GM10248 (cell line): ENCODE measurements at regions not wholly inside any gene's neighbourhood (a gene's known extent, or its start where the extent isn't known, plus 50 kb on each side); places are given as distances from the start of the nearest gene placed in this dataset.

Source experiments
- CTCF ChIA-PET: fragments of 300-600 bp; sonication (Branson Sonifier 250); formaldehyde crosslinking; extraction: SDS; loops from one replicate; lab custom pipeline; 2021; ENCODE audit warnings: antibody characterized with exemption; lab: Yijun Ruan, JAX
- POLR2A ChIA-PET: fragments of 350-650 bp; sonication (Branson Sonifier 250); formaldehyde crosslinking; extraction: SDS; loops from one replicate; lab custom pipeline; 2020; ENCODE audit warnings: antibody characterized with exemption; lab: Yijun Ruan, JAX
- DNase-seq: peaks from one replicate; pipeline ENCODE4 v3.0.0; 2012; ENCODE audit errors: extremely low spot score
- TF ChIP-seq, protein P1 (sequence below): IDR thresholded peaks from 2 replicates; pipeline ENCODE4 v1.5.1; 2012; ENCODE audit warnings: mild to moderate bottlenecking, low read depth; ENCODE audit errors: extremely low read depth, missing control alignments, control extremely low read depth

GRCh38 chr2:45218297-45218696, 209.0 kb upstream of the SIX2 start:
- CTCF ChIA-PET: no interaction called here
- POLR2A ChIA-PET: no interaction called here
- DNase-seq: no peak
- TF ChIP-seq, protein P1, sequence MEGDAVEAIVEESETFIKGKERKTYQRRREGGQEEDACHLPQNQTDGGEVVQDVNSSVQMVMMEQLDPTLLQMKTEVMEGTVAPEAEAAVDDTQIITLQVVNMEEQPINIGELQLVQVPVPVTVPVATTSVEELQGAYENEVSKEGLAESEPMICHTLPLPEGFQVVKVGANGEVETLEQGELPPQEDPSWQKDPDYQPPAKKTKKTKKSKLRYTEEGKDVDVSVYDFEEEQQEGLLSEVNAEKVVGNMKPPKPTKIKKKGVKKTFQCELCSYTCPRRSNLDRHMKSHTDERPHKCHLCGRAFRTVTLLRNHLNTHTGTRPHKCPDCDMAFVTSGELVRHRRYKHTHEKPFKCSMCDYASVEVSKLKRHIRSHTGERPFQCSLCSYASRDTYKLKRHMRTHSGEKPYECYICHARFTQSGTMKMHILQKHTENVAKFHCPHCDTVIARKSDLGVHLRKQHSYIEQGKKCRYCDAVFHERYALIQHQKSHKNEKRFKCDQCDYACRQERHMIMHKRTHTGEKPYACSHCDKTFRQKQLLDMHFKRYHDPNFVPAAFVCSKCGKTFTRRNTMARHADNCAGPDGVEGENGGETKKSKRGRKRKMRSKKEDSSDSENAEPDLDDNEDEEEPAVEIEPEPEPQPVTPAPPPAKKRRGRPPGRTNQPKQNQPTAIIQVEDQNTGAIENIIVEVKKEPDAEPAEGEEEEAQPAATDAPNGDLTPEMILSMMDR: no peak

GRCh38 chr2:45216118-45216517, 206.9 kb upstream of the SIX2 start:
- CTCF ChIA-PET: no interaction called here
- DNase-seq: no peak
- POLR2A ChIA-PET: no interaction called here
- TF ChIP-seq, protein P1: no peak

DNA sequence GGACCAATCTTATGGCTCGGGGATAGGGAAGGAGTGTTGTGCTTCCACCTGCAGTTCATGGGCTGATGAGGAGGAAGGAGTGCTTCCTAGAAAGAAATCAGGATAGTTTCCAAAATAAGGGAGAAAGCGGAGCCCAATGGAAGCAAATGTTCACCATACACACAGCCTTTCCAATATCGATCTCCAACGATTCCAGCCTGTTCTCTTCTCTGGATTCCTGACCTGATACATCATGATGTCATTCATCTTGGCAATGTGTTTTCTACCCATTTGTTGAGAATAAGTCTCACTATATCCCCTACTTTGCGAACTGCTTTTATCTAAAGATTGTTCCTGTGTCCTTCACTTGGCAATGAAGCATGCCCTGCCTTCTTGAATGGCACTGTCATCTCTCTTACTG, 205.3 kb upstream of the SIX2 start:
- TF ChIP-seq, protein P1: no peak
- ChIA-PET POLR2A (no interaction called here), CTCF (no interaction called here)
- no peak for DNase-seq

GRCh38 chr2:45212953-45213635, 203.8 kb upstream of the SIX2 start:
- DNase-seq: no peak
- ChIA-PET POLR2A (no interaction called here), CTCF (no interaction called here)
- TF ChIP-seq, protein P1: no peak

- POLR2A ChIA-PET: no interaction called here
Observed at GRCh38 chr2:45211636-45212035, 202.4 kb upstream of the SIX2 start.

DNA sequence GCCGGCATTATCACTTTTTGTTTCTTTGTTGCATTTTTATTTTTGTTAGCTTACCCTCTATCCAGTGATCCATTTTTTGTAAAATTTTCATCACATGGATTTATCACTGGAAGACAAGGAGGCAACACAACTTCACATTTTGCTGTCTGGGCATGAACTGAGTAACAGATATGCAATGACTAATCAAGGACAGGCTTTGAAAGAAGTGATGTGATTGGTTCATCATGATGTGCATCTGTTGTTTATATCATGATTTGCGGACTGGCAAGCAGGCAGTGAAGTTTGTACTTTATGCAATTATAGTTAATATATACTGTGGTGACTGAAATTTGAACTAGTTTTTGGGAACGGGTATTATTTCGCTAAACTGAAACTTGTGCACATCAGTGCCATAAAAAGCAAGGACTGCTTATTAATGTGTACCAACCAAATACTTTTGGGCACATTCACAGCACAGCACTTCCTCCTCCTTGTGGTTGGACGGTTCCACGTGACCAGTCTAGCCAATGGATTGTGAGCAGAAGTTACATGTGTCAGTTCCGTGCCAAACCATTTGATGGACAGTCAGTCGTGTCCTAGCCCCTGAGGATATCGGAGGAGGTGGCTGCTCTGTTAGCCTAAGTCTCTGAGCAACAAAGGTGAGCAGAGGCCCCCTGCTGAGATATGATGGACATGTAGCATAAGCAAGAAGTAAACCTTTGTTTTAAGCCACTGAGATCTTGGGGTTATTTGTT, 201.4 kb upstream of the SIX2 start:
- DNase-seq: no peak
- ChIA-PET CTCF (no interaction called here), POLR2A (no interaction called here)
- TF ChIP-seq, protein P1: no peak

More at GRCh38 chr2:45211636-45212035, 202.4 kb upstream of the SIX2 start:
- no peak for DNase-seq
- TF ChIP-seq, protein P1: no peak
- CTCF ChIA-PET: no interaction called here
